GM19438 (cell line): ENCODE measurements at regions not wholly inside any gene's neighbourhood (a gene's known extent, or its start where the extent isn't known, plus 50 kb on each side); places are given as distances from the start of the nearest gene placed in this dataset.
"Not testable (repeated sequence)": the region's sequence is repeated elsewhere in the genome, so short reads cannot be mapped to it uniquely, and the experiment has no call there.

Experiments
- ATAC-seq: cut with Tn5 transposase; IDR thresholded peaks from one replicate; pipeline ENCODE4 v1.9.1; 2021; ENCODE audit warnings: low read depth; ENCODE audit not compliant: unreplicated experiment

GRCh38 chr11:60592601-60593000 is 77.4 kb downstream of the MS4A13 start:
- no peak for ATAC-seq

- ATAC-seq = no peak
Measured at GRCh38 chr11:60594998-60595642, 79.9 kb downstream of the MS4A13 start.

DNA sequence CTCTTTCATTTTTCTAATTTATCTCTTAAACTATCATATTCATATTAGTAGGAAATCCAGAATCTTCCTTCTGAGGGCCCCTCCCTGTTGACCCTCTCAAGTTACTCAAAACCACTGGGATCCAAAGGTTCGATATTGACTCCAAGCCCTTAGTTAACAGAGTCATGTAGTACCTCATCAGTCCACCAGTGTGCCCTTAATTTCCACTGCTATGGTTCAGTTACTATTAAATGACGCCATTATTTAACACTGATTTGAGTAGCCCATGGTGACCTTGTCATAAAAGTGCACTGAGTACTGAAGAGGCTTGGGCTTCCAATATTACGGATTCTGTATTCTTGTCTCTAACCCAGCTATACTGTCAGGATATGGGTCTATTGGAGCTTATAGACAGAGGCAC is 91.9 kb upstream of the MS4A8 start:
- ATAC-seq = no peak

GRCh38 chr11:60609632-60610031 is 89.8 kb upstream of the MS4A8 start:
- ATAC-seq = no peak

DNA sequence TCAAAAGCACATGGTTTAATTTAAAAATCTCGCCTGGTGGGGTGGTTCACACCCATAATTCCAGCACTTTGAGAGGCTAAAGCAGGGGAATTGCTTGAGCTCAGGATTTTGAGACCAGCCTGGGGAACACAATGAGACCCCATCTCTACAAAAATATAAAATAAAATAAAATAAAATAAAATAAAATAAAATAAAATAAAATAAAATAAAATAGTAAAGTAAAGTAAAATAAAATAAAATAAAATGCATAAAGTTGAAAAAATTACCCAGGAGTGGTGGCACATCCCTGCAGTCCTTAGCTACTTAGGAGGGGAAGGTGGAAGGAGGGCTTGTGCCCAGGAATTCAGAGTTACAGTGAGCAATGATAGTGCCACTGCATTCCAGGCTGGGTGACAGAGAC is 88.7 kb upstream of the MS4A8 start:
- no peak for ATAC-seq

DNA sequence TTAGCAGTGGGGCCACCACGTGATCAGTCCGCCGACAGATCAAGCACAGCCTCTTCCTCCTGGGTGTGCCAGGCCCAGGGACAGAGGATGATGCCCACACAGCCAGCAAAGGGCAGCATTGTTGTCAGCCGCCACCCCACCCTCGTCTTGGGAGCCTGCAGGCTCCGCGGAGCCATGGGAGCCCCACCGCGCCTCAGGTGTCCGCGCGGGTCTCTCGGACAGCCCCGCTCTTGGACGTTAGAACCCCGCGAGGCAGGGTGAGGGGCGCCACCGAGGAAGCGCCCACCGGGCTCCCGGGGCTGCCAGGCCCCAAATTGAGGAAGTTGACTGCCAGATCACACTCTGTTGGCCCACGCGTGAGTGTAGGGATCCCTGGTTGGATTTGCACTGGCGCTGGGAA is 83.9 kb upstream of the MS4A8 start:
- ATAC-seq = no peak

GRCh38 chr11:60621940-60622339 is 77.5 kb upstream of the MS4A8 start:
- not testable (repeated sequence) for ATAC-seq

- not testable (repeated sequence) for ATAC-seq
Measured at GRCh38 chr11:60622776-60623175, 76.6 kb upstream of the MS4A8 start.

GRCh38 chr11:60625262-60625661 is 74.2 kb upstream of the MS4A8 start:
- ATAC-seq = no peak

GRCh38 chr11:60629399-60629798 is 70.0 kb upstream of the MS4A8 start:
- no peak for ATAC-seq

GRCh38 chr11:60631944-60632343 is 67.5 kb upstream of the MS4A8 start:
- no peak for ATAC-seq

- peak; percentile 58 for ATAC-seq
Measured at GRCh38 chr11:60633645-60634044, 65.8 kb upstream of the MS4A8 start.

DNA sequence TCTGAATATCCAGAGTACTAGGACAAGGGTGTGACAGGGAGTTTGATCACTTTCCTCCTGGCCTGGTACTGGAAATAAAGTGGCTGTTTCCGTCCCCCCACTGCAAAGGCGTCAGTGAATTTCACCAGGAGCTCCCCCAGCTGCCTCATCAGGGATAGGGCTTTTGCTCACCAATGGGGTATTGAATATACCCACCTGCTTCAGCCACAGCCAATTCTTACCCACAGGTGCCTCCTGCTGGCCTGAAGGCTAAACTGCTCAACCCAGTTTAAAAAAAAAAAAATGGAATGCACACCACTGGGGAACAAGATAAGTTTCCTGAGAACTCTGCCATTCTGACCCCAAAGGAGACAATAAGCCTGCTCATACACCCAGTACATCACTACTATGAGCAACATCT is 65.3 kb upstream of the MS4A8 start:
- ATAC-seq = peak; percentile 49

GRCh38 chr11:60641940-60642339 is 57.5 kb upstream of the MS4A8 start:
- ATAC-seq = no peak

DNA sequence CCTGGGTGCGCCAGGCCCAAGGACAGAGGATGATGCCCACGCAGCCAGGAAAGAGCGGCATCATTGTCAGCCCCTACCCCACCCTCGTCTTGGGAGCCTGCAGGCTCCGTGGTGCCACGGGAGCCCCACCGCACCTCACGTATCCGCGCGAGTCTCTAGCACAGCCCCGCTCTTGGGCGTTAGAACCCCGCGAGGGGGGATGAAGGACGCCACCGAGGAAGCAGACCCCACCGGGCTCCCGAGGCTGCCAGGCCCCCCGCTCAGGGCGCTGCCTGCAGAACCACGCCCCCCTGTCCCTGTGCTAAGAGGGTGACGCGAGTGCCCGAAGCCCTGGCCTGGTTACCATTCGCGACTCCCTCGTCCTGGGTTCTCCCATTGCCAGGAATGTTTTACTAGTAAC is 52.3 kb upstream of the MS4A8 start:
- no peak for ATAC-seq
